HG02973 (cell line): ENCODE measurements at regions not wholly inside any gene's neighbourhood (a gene's known extent, or its start where the extent isn't known, plus 50 kb on each side); places are given as distances from the start of the nearest gene placed in this dataset.
"Not testable (repeated sequence)": the region's sequence is repeated elsewhere in the genome, so short reads cannot be mapped to it uniquely, and the experiment has no call there.

Source experiments
- ATAC-seq: cut with Tn5 transposase; IDR thresholded peaks from one replicate; pipeline ENCODE4 v1.9.1; 2021; ENCODE audit warnings: moderate library complexity; ENCODE audit not compliant: unreplicated experiment

DNA sequence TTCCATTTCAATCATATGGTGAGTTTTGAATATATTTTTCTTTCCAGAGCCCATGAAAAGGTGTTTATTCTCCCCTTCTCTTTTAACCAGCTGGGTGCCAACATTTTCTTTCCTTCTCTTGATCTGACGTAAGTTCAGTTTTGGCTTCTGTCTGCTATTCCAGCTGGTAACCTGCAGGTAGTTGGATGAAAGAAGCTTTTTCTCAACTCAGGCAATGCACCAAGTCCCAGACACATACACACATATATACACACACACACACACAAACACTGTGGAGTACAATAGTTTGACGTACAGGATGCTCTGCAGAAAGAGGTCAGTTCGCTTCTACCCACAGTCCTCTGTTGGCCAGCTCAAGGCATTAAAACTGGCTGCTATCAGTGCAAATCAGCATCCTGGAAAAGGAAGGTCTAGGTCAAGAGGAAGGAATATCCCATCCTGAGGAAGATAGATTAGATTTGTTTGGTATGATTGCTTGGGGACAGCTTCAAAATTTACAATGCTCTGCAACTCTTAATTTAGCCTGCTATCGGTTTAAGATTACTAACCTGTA lies 214.3 kb upstream of the SEMA6A start:
- ATAC-seq: no peak

DNA sequence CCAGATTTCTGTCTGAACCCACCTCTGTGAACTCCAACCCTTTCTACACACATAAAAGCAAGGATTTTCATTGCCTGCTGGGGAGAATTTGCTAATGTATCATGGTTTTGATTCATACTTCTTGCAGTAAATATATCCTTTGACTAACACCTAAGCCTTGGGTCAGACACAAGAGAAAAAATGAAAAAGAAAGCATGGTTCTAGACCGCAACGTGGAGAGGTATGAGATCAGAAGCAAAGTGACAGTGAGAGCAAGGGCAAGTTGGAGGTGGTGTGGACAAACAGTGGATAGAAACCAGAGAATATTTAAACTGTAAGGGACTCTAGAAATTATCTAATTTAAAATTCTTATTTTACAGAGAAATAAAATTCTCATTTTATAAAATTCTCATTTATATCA lies 212.9 kb upstream of the SEMA6A start:
- ATAC-seq: no peak

DNA sequence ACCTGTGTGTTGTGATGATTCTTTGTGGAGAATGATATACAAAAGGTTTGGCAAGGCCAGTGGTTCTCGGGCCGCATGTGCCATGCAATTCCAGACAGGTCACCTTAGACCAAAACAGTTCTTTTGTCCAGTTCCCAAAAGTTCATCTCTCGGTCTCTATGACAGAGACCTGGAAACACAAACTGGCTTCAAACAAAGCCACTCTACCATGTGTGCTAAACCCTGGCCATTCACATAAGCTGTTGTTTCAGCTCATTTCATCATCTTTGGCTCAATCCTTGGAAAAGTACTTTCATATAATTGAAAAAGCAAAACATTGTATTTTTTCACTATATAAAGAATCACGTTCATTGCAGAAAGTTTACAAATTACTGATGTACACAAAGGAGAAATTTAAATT lies 210.5 kb upstream of the SEMA6A start:
- ATAC-seq: no peak

DNA sequence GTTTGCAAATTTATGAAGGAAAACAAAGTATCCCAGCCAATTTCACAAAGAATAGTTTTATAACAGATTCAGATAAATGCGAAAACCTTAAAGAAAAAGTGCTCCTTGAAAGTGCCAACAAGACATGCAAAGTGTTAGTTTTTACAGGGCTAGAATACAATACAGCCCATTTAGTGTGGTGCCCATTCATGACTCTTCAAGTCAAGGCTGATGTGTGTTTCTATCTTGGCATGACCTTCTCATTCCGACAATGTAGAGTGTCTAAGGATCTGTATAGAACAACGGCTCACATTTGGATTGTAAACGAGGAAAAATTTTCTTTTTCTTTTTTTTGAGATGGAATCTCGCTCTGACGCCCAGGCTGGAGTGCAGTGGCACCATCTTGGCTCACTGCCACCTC lies 205.2 kb upstream of the SEMA6A start:
- ATAC-seq: no peak

DNA sequence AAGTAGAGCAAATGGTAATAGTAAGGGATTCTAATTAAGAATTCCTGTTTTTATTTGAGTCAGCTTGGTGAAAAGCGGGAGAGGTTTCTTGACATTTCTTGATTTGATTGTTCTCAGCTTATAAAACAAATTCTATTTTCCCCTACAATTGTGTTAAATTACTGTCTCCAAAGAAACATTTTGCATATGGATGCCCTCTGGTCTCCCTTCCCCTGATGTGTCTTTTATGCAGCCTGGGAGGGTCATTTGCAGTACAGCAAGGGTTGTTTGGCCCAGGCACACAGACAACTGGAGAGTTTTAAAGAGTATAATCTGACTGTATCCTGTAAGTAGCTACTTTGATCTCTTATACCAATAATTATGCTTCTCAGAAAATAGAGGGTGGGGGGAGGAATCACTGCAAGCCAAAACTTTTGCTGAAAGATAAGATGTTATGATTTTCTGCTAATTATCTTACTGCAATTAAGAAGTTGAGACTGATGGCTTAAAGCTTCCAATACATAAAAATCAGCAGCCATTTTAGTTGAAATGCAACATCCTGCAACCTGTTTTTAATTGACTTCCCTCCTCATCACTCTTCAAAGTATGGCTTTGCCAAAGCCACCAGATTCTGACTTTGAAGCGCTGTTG lies 204.1 kb upstream of the SEMA6A start:
- no peak for ATAC-seq

DNA sequence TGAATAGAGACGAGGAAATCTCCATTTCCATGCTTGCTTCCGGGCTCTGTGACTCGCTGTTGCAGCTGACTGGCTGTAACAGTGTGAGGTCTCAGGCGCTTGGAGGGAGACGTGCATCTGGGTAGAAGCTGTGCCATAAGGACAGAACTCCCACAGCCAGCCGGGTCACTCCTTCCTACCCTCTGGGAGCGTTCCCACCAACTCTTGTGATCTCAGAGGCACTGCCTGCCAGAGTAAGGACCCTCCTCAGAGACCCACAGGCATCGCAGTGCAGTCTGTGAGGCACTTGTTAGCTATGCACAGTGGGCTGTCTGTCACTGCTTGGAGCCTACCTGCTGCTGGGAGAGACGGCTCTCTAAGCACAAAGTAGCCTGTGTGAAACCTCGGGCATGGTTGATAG lies 203.4 kb upstream of the SEMA6A start:
- ATAC-seq: no peak

DNA sequence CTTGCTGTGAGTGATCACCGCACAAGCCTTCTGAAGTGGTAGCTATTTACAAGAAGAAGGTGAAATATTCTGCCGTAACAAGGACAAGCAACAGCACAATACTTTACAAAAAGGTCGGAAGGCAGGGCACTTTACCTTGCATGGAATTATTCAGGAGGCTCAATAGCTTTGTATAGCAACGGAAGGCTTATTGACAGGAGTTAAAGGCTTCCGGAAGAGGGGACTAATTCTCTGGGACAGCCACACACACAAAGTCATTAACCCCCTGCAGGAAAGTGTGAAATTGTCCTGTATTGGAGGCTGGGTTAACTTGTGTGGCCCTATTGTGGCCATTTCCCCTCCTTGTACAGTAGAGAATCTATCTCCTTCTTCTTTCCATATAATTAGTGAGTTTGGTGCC lies 199.3 kb upstream of the SEMA6A start:
- ATAC-seq: no peak

DNA sequence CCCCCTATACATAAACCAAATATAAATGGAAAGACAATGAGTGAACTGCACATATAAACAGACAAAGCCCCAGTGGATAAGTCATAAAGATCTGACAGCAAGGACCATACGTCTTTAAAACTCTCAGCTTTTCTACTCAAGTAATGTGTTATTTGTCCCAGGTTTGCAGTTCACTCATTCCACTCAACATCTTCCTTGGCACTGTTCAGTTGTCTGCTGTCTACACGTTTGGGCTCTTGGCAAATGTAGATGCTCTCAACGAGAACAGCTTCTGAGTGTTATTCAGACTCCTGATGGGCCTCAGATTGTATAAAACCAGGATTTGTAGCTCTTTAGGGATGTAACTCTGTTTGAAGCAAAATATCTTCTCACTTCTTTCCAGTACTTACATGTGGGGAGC lies 198.2 kb upstream of the SEMA6A start:
- ATAC-seq: no peak

DNA sequence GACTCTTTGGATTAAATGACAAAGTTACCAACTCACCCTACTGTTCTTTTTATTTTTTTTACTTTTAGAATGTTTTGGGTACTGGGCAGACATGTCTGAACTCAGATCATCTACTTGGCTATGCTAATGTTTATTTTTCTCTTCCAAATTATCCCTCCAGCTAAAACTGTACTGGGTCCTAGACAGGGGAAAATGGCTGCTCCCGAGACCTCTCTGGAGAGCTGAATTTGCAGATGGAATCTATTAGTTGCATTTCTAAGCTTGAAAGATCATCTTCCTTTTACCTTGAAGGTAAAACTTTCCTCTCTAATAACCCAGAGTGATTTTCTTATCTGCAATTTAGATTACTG lies 197.5 kb upstream of the SEMA6A start:
- ATAC-seq: no peak

DNA sequence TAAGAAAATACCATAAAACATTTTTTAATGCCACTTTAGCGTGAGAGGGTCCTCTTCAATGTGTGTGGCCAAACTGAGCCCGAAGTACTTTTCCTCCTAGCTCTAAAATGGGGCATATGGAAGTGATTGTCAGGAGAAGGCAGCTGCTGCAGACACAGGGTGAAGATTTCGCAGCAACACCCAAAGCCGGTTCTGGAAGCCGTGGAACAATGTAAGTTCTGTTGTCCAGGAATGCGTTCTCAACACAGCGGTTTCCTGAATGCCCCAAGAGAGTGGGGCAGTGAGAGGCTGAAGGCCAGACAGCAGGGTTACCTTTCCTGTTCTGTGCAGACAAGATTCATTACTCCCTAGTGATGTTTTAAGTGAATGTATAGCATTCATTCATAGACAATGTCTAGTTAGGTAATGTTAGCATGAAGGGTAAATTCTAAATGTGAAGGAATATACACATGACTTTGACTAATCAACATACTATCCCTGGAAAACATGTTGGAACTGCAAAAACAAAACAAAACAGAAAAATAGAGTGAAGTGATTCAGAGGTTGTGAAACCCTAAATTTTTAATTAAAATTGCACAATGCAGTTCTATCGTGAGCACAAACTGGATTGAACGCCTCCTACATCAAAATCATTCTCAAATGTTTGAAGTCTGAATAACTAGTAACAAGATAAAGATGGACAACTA lies 197.0 kb upstream of the SEMA6A start:
- ATAC-seq: no peak

DNA sequence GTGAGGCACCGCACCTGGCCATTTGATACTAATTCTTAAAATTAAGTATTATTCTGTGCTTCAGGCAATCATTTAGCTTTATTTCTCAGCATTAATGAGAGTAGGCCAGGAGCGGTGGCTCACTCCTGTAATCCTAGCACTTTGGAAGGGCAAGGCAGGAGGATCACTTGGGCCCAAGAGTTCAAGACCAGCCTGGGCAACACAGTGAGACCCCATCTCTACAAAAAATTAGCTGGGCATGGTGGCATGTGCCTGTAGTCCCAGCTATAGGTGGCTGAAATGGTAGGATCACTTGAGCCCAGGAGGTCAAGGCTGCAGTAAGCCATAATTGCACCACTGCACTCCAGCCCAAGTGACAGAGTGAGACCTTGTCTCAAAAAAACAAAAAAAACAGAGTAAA lies 195.3 kb upstream of the SEMA6A start:
- not testable (repeated sequence) for ATAC-seq

DNA sequence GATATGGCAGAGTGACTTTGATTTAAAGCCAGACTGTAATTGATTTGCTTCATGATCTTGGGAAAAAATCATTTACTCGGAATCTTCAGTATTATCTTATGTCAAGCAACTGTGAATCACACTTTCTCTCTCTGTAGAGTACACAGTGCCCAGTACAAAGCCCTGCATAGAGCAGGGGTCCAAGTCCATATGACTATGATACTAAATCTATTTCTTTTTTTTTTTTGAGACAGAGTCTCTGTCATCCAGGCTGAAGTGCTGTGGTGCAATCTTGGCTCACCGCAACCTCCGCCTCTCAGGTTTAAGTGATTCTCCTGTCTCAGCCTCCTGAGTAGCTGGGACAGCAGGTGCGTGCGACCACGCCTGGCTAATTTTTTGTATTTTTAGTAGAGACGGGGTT lies 194.8 kb upstream of the SEMA6A start:
- ATAC-seq: no peak

DNA sequence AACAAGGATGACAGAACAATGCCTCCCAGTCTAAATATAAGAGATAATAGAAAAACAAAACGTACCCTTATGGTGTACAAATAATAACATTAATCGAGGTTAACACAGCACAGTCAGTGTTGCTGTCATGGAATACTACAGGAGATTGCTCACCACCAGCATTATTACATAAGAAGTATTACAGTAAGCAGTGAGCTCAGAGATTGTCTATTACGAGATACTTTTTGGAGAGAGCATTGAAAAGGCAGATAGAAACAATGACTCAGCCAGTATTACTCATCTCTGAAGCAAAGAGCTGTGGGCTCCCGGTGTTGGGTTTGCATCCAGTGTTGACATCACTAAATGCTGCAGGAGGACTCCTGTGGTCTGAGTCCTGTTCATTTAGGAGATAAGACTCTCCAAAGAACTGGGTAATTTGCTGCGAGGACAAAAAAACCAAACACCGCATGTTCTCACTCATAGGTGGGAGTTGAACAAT lies 191.9 kb upstream of the SEMA6A start:
- ATAC-seq: peak; percentile 50

DNA sequence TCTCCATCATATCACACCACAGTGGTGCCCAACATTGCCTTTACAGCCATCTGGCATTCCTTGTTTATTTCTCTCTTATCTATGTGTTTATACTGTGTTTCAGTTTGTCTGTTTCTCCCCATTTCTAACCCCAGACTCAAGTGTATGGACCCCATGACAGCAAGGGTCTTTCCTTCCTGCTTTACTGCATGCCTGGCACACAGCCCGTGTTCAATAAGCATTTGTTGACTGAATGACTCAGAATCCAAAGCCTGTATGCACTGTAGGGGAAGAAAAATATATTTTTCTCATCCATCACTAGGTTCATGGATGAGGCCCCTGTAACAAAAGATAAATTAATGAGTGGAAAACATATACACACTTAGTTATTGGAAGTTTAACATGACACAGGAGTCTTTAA lies 190.8 kb upstream of the SEMA6A start:
- ATAC-seq: no peak

DNA sequence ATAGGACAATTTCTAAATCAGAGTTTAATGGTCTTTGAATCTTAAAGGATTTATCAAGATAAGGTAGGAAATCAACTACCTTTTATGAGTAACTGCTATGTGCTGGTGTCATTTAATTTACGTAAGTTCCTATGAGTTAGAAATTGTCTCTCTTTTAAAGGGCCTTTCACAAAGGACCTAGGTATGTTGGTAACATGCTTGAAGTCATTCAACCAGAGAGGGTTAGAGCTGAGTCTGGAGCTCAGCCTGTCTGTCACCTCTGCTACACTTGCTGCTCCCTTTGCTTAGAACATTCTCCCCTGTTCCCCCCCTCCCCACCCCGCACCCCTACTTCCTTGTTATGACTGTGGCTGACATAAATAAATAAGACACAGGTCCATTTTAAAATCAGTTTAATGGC lies 190.3 kb upstream of the SEMA6A start:
- ATAC-seq: no peak

DNA sequence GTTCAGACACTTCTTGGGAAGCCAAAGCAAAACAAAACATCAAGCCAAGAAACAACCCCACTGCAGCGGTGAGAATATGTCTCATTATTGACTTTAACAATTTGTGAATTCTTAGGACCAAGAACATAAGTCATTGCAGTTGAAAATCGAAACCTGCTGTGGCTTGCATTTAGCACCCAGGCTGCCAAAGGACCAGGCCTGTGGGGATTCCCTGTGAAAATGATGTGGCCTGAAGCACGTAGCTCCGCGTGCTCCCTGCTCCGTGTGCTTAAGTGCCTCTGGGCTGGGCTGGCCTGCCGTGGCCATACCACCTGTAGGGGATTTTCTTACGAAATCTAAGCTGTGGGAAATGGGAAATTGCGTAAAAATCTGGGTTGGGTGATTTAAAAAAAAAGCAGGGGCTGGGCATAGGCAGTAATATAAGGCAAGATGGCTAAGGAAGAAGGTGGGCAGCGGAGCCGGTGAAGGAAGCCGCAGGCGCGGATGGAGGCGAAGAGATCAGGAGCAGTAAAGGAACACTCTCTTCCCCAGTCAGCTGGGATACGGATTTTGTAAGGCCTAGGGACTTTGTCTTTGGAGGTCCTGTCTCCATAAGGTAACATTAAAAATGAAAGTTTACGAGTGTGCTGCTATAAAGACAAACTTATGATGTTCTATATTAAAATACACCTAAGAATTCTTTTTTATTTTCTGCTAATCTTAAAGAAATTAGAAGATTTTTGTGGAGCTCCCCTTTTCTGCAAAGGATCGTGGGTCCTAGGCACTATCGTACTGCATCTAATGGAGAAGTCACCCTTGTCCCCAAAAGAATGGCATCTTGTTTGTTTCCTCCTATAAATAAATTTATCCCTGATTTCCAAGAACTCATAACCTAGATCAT lies 189.6 kb upstream of the SEMA6A start:
- peak; percentile 62 for ATAC-seq

DNA sequence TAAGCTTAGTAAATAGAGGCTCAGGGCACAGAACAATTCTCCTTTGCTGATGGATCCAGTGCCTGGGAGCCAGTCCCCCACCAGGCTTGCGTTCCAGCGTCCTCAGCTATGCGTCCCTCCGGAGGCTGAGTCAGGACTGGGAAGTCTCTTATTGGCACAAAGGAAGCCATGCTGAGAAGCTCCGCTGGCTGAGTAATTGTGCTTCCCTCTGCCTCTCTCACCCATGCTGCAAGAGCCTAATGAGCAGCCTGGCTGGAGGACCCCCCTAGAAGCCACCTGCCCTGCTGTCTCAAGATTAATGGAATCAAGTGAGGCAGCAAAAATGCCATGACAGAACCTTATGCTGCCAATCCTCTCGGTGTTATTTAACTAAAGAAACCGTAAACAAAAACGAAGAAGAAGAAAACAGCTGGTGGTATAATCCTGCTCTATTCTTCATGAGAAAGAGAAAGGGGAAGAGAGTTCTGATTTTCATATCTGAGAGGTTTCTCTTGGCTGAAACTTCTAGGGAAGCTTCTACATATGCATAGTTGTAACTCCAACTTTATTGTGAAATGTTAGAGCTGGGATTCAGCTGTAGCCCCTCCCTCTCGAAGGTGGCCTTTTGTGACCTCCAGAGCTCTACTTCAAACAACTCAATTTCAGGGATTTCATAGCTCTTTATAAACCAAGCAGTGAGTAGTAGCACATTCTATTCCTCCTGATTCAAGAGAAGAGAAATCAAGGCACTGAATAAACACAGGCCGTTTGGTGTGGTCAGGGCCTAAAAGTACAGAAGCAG lies 185.4 kb upstream of the SEMA6A start:
- no peak for ATAC-seq

DNA sequence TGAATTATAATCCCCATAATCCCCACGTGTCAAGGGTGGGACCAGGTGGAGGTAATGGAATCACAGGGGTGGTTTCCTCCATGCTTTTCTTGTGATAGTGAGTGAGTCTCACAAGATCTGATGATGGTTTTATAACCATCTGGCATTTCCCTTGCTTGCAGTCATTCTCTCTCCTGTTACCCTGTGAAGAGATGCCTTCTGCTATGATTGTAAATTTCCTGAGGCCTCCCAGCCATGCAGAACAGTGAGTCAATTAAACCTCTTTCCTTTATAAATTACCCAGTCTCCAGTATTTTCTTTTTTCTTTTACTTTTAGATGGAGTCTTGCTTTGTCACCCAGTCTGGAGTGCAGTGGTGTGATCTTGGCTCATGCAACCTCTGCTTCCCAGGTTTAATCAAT lies 182.7 kb upstream of the SEMA6A start:
- no peak for ATAC-seq

DNA sequence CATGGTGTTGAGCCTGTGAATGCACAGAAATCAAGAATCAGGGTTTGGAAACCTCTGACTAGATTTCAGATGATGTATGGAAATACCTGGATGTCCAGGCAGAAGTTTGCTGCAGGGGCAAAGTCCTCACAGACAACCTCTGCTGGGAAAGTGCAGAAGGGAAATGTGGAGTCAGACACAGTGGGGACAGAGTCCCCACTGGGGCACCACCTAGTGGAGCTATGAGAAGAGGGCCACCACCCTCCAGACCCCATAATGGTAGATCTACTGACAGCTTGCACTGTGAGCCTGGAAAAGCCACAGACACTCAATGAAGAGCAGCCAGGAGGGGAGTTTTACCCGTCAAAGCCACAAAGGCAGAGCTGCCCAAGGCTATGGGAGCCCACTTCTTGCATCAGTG lies 181.9 kb upstream of the SEMA6A start:
- no peak for ATAC-seq

DNA sequence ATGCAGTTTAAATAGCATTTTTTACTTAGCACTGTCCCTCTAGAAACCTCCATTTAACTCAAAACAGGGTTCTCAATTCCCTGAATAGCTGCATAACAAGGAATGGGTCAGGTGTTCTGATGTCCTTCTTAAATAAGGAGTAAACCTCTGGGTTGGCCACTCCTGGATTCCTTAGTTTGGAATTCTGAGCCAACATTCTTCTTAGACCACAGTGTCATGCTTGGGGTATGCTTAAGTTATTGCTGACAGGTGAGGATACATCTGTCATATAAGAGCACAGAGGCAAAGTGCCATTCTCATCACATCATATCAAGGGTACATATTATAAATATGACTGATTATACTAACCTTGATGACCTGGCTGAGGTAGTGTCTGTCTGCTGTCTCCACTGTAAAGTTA lies 179.9 kb upstream of the SEMA6A start:
- ATAC-seq: no peak

DNA sequence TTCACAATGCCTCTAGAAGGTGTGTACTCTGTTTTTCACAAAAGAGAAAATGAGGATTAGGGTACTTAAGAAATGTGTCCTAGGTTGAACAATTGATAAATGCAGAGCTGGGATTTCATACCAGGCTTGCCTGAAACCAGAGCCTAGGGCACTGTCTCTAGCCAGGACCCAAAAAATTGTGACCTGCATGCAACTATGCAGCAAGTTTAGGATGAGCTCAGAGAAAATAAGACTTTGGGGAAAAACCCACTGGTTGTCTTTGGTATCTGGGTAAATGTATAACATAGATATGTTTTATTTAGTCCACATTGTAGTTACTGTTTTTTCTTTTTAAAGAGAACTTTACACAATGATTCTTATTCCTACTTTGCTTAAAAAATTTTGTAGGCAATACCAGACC lies 177.1 kb upstream of the SEMA6A start:
- ATAC-seq: no peak
